ENCODE measurements at regions not wholly inside any gene's neighbourhood (a gene's known extent, or its start where the extent isn't known, plus 50 kb on each side); places are given as distances from the start of the nearest gene placed in this dataset.

GRCh38 chr13:33956346-33956745, 138.4 kb downstream of the RFC3 start:
- WGBS, 2 donors (ENCODE audit: extremely low coverage in 2 of 2, insufficient read length in 2 of 2, insufficient replicate concordance in 1 of 2): no CpG with 5 or more reads among the region's 2 CpGs
- no peak overlapping the region for H2BK15ac ChIP-seq (ENCODE audit: low read length)
- no peaks in the 10 kb centered on the region for H3K79me1 ChIP-seq (ENCODE audit: low read depth, low read length)
- no peak overlapping the region for H4K91ac ChIP-seq (ENCODE audit: low read depth, low read length, poor library complexity)
- no peak overlapping the region for H2AK5ac ChIP-seq (ENCODE audit: low read depth, low read length)
- no peak overlapping the region for H2AFZ ChIP-seq (ENCODE audit: low read length)
- H3K4me2 ChIP-seq (ENCODE audit: insufficient read depth, low read length, poor library complexity, severe bottlenecking): no peak overlapping the region
- no peak for DNase-seq (ENCODE audit: low spot score)
- H2BK12ac ChIP-seq (ENCODE audit: low read length): no peak overlapping the region
- H3K4ac ChIP-seq (ENCODE audit: low read length): no peak overlapping the region
- no peaks in the 10 kb centered on the region for H3K9me3 ChIP-seq (replicated peaks in 1 of 2; ENCODE audit: control insufficient read depth in 2 of 2, insufficient read depth in 1 of 2, low read depth in 1 of 2, low read length in 2 of 2)
- no peak overlapping the region for H3K14ac ChIP-seq (ENCODE audit: low read length)
- no peak overlapping the region for H2BK120ac ChIP-seq (ENCODE audit: low read depth, low read length)
- no peak overlapping the region for H4K8ac ChIP-seq (ENCODE audit: low read depth, low read length)
- H3K9ac ChIP-seq (ENCODE audit: low read depth, low read length, poor library complexity): no peak overlapping the region
- H3K4me3 ChIP-seq (ENCODE audit: low read length in 2 of 2): no peak overlapping the region
- H3K18ac ChIP-seq (ENCODE audit: low read length): no peak overlapping the region
- H2BK5ac ChIP-seq (ENCODE audit: low read length): no peak overlapping the region
- H3K23ac ChIP-seq (ENCODE audit: low read depth, low read length, poor library complexity): no peak overlapping the region
- H3K27ac ChIP-seq (replicated peaks; ENCODE audit: low read length): no peak overlapping the region
- no peaks in the 10 kb centered on the region for H3K4me1 ChIP-seq (ENCODE audit: control insufficient read depth in 2 of 2, insufficient read depth in 1 of 2, low read depth in 1 of 2, low read length in 2 of 2)
- no peaks in the 10 kb centered on the region for H3K36me3 ChIP-seq (replicated peaks in 1 of 2; ENCODE audit: control insufficient read depth in 2 of 2, insufficient read depth in 2 of 2, low read length in 2 of 2)
- H3K27me3 ChIP-seq (ENCODE audit: control insufficient read depth in 3 of 3, insufficient read depth in 3 of 3, low read depth in 1 of 3, low read length in 3 of 3): no peaks in the 10 kb centered on the region

- Histone ChIP-seq H3K4me1 (ENCODE audit: control insufficient read depth in 2 of 2, insufficient read depth in 1 of 2, low read depth in 1 of 2, low read length in 2 of 2) (no peaks in the 10 kb centered on the region), H2BK5ac (ENCODE audit: low read length) (no peak overlapping the region), H3K14ac (ENCODE audit: low read length) (no peak overlapping the region), H2BK12ac (ENCODE audit: low read length) (no peak overlapping the region), H3K4me2 (ENCODE audit: insufficient read depth, low read length, poor library complexity, severe bottlenecking) (no peak overlapping the region), H2AFZ (ENCODE audit: low read length) (no peak overlapping the region), H3K23ac (ENCODE audit: low read depth, low read length, poor library complexity) (no peak overlapping the region), H3K9me3 (replicated peaks in 1 of 2; ENCODE audit: control insufficient read depth in 2 of 2, insufficient read depth in 1 of 2, low read depth in 1 of 2, low read length in 2 of 2) (no peaks in the 10 kb centered on the region), H4K8ac (ENCODE audit: low read depth, low read length) (no peak overlapping the region), H3K9ac (ENCODE audit: low read depth, low read length, poor library complexity) (no peak overlapping the region), H3K79me1 (ENCODE audit: low read depth, low read length) (no peaks in the 10 kb centered on the region), H3K4me3 (ENCODE audit: low read length in 2 of 2) (peak overlapping the region in 1 of 2 donors; percentile 5), H2BK15ac (ENCODE audit: low read length) (no peak overlapping the region), H4K91ac (ENCODE audit: low read depth, low read length, poor library complexity) (no peak overlapping the region), H2BK120ac (ENCODE audit: low read depth, low read length) (no peak overlapping the region), H3K4ac (ENCODE audit: low read length) (no peak overlapping the region), H3K27me3 (ENCODE audit: control insufficient read depth in 3 of 3, insufficient read depth in 3 of 3, low read depth in 1 of 3, low read length in 3 of 3) (no peaks in the 10 kb centered on the region), H2AK5ac (ENCODE audit: low read depth, low read length) (no peak overlapping the region), H3K36me3 (replicated peaks in 1 of 2; ENCODE audit: control insufficient read depth in 2 of 2, insufficient read depth in 2 of 2, low read length in 2 of 2) (no peaks in the 10 kb centered on the region), H3K27ac (replicated peaks; ENCODE audit: low read length) (no peak overlapping the region), H3K18ac (ENCODE audit: low read length) (no peak overlapping the region)
- no CpG with 5 or more reads among the region's 5 CpGs for WGBS, 2 donors (ENCODE audit: extremely low coverage in 2 of 2, insufficient read length in 2 of 2, insufficient replicate concordance in 1 of 2)
- DNase-seq (ENCODE audit: low spot score): no peak
Observed at GRCh38 chr13:33957497-33957905, 139.6 kb downstream of the RFC3 start.

DNA sequence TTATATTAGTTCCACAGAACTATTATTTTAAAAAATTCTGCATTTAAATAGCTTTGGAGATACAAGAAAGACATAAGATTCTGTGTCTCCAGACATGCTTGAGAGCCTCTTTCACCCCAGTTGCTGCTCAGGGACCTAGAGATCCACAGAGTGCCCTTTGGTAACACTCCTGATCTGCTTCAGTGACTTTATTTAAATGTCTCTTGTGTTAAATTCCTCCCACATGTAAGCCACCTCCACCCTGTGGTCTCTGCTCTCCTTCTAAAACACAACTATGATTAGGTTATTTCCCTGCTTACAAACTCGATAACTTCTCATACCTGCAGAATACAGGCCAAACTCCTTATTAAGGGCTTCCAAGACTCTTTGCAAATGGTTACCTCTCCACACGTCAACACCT, 141.0 kb downstream of the RFC3 start:
- Histone ChIP-seq H3K4me1 (ENCODE audit: control insufficient read depth in 2 of 2, insufficient read depth in 1 of 2, low read depth in 1 of 2, low read length in 2 of 2) (no peaks in the 10 kb centered on the region), H3K4me3 (ENCODE audit: low read length in 2 of 2) (no peak overlapping the region), H3K9ac (ENCODE audit: low read depth, low read length, poor library complexity) (no peak overlapping the region), H2BK15ac (ENCODE audit: low read length) (no peak overlapping the region), H2BK12ac (ENCODE audit: low read length) (no peak overlapping the region), H4K8ac (ENCODE audit: low read depth, low read length) (no peak overlapping the region), H3K79me1 (ENCODE audit: low read depth, low read length) (no peaks in the 10 kb centered on the region), H3K18ac (ENCODE audit: low read length) (no peak overlapping the region), H3K27me3 (ENCODE audit: control insufficient read depth in 3 of 3, insufficient read depth in 3 of 3, low read depth in 1 of 3, low read length in 3 of 3) (no peaks in the 10 kb centered on the region), H2BK5ac (ENCODE audit: low read length) (no peak overlapping the region), H3K23ac (ENCODE audit: low read depth, low read length, poor library complexity) (no peak overlapping the region), H3K4me2 (ENCODE audit: insufficient read depth, low read length, poor library complexity, severe bottlenecking) (no peak overlapping the region), H4K91ac (ENCODE audit: low read depth, low read length, poor library complexity) (no peak overlapping the region), H2AFZ (ENCODE audit: low read length) (no peak overlapping the region), H3K27ac (replicated peaks; ENCODE audit: low read length) (no peak overlapping the region), H3K4ac (ENCODE audit: low read length) (no peak overlapping the region), H2AK5ac (ENCODE audit: low read depth, low read length) (no peak overlapping the region), H3K36me3 (replicated peaks in 1 of 2; ENCODE audit: control insufficient read depth in 2 of 2, insufficient read depth in 2 of 2, low read length in 2 of 2) (peaks cover 0 to 2% of the 10 kb centered on the region in 2 donors), H3K14ac (ENCODE audit: low read length) (no peak overlapping the region), H2BK120ac (ENCODE audit: low read depth, low read length) (no peak overlapping the region), H3K9me3 (replicated peaks in 1 of 2; ENCODE audit: control insufficient read depth in 2 of 2, insufficient read depth in 1 of 2, low read depth in 1 of 2, low read length in 2 of 2) (peaks cover 0 to 1% of the 10 kb centered on the region in 2 donors)
- DNase-seq (ENCODE audit: low spot score): no peak
- WGBS, 2 donors (ENCODE audit: extremely low coverage in 2 of 2, insufficient read length in 2 of 2, insufficient replicate concordance in 1 of 2): no CpG with 5 or more reads among the region's 2 CpGs

- Histone ChIP-seq H3K9me3 (replicated peaks in 1 of 2; ENCODE audit: control insufficient read depth in 2 of 2, insufficient read depth in 1 of 2, low read depth in 1 of 2, low read length in 2 of 2) (peaks cover 0 to 4% of the 10 kb centered on the region in 2 donors), H3K36me3 (replicated peaks in 1 of 2; ENCODE audit: control insufficient read depth in 2 of 2, insufficient read depth in 2 of 2, low read length in 2 of 2) (peaks cover 2 to 4% of the 10 kb centered on the region in 2 donors), H4K91ac (ENCODE audit: low read depth, low read length, poor library complexity) (no peak overlapping the region), H2AFZ (ENCODE audit: low read length) (no peak overlapping the region), H3K27me3 (ENCODE audit: control insufficient read depth in 3 of 3, insufficient read depth in 3 of 3, low read depth in 1 of 3, low read length in 3 of 3) (no peaks in the 10 kb centered on the region), H2BK12ac (ENCODE audit: low read length) (no peak overlapping the region), H2BK15ac (ENCODE audit: low read length) (no peak overlapping the region), H3K4ac (ENCODE audit: low read length) (no peak overlapping the region), H3K27ac (replicated peaks; ENCODE audit: low read length) (no peak overlapping the region), H3K18ac (ENCODE audit: low read length) (no peak overlapping the region), H2BK5ac (ENCODE audit: low read length) (no peak overlapping the region), H3K9ac (ENCODE audit: low read depth, low read length, poor library complexity) (no peak overlapping the region), H3K23ac (ENCODE audit: low read depth, low read length, poor library complexity) (no peak overlapping the region), H3K79me1 (ENCODE audit: low read depth, low read length) (no peaks in the 10 kb centered on the region), H2BK120ac (ENCODE audit: low read depth, low read length) (no peak overlapping the region), H3K4me2 (ENCODE audit: insufficient read depth, low read length, poor library complexity, severe bottlenecking) (no peak overlapping the region), H4K8ac (ENCODE audit: low read depth, low read length) (no peak overlapping the region), H3K14ac (ENCODE audit: low read length) (no peak overlapping the region), H2AK5ac (ENCODE audit: low read depth, low read length) (no peak overlapping the region), H3K4me1 (ENCODE audit: control insufficient read depth in 2 of 2, insufficient read depth in 1 of 2, low read depth in 1 of 2, low read length in 2 of 2) (no peaks in the 10 kb centered on the region), H3K4me3 (ENCODE audit: low read length in 2 of 2) (no peak overlapping the region)
- DNase-seq (ENCODE audit: low spot score): no peak
- no CpG with 5 or more reads among the region's 3 CpGs for WGBS, 2 donors (ENCODE audit: extremely low coverage in 2 of 2, insufficient read length in 2 of 2, insufficient replicate concordance in 1 of 2)
Observed at GRCh38 chr13:33963134-33963533, 145.2 kb downstream of the RFC3 start.

All from neuronal stem cell (in vitro differentiated cells).